ENCODE measurements at regions not wholly inside any gene's neighbourhood (a gene's known extent, or its start where the extent isn't known, plus 50 kb on each side); places are given as distances from the start of the nearest gene placed in this dataset.

DNA sequence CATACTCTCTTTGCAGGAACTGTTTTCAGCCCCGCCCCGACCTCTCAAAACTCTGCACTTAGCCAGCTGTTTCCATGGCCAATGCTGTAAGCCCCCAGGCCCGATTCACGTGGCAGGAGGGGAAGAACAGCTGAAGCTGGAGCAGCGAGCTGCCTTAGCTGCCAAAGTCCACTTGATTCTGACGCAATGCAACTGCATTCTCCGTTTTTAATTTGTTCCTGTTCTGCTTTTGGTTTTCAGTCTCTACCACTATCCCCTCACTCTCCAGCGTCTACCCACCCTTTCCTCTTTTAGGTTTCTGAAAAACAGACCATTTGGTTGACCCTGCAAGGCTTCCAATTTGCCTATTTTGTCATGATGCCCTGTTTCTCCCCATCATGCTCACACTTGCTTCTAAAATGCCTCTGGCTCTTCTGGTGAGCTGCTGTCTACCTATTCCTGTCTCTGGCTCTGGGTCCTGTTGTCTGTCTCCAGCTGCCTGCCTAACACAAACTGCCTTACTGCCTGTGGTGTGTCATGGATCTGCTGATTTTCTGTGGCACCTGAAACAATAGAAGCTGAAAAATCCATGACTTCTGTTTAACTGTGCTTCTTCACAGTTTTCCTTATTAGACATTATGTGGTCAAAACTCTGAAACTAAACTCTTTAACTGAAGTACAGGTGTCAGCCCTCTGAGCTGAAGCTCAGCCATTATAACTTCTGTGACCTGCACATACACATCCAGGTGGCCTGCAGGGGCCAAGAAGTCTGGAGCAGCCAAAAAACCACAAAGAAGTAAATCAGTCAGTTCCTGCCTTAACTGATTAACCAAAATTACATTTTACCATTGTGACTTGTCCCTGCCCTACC, 160.5 kb upstream of the AGTR2 start:
- no peak for DNase-seq (ENCODE audit: low read depth)
- in situ Hi-C loops (cut with HindIII; ENCODE audit: low sequenced_read_pairs) = no loop called here
- no peak overlapping the region for H3K4me3 ChIP-seq (ENCODE audit: low read depth, low read length)
- TF ChIP-seq, protein P1, sequence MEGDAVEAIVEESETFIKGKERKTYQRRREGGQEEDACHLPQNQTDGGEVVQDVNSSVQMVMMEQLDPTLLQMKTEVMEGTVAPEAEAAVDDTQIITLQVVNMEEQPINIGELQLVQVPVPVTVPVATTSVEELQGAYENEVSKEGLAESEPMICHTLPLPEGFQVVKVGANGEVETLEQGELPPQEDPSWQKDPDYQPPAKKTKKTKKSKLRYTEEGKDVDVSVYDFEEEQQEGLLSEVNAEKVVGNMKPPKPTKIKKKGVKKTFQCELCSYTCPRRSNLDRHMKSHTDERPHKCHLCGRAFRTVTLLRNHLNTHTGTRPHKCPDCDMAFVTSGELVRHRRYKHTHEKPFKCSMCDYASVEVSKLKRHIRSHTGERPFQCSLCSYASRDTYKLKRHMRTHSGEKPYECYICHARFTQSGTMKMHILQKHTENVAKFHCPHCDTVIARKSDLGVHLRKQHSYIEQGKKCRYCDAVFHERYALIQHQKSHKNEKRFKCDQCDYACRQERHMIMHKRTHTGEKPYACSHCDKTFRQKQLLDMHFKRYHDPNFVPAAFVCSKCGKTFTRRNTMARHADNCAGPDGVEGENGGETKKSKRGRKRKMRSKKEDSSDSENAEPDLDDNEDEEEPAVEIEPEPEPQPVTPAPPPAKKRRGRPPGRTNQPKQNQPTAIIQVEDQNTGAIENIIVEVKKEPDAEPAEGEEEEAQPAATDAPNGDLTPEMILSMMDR (IDR thresholded peaks at IDR 0.05; ENCODE audit: low read depth, low read length, missing control alignments) = no peak

DNA sequence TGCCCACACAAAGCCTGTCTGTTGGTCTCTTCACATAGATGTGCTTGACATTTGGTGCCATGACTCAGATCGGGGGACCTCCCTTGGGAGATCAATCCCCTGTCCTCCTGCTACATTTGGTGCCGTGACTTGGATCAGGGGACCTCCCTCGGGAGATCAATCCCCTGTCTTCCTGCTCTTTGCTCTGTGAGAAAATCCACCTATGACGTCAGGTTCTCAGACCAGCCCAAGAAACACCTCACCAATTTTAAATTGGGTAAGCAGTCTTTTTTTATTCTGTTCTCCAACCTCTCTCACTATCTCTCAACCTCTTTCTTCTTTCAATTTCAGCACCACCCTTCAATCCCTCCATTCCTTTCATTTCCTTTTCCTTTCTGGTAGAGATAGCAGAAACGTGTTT, 159.6 kb upstream of the AGTR2 start:
- DNase-seq (ENCODE audit: low read depth) = no peak
- no peak overlapping the region for H3K4me3 ChIP-seq (ENCODE audit: low read depth, low read length)
- in situ Hi-C loops (cut with HindIII; ENCODE audit: low sequenced_read_pairs) = no loop called here
- TF ChIP-seq, protein P1 (IDR thresholded peaks at IDR 0.05; ENCODE audit: low read depth, low read length, missing control alignments) = no peak

DNA sequence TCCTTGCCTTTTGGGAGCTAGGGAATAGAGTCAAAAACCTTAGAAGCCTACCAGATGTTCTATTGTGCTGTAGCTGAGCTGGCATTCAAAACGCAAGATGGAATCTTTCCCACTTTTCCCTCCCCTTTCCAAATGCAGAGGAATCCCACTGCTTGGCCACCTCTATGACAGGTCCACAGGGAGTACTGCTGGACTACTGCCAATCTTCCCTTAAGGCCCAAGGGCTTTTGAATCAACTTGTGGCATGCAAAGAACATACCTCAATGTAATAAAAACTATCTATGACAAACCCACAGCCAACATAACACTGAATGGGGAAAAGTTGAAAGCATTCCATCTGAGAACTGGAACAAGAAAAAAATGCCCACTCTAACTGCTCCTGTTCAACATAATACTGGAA, 139.2 kb upstream of the AGTR2 start:
- H3K4me3 ChIP-seq (ENCODE audit: low read depth, low read length) = no peak overlapping the region
- TF ChIP-seq, protein P1 (IDR thresholded peaks at IDR 0.05; ENCODE audit: low read depth, low read length, missing control alignments) = no peak
- in situ Hi-C loops (cut with HindIII; ENCODE audit: low sequenced_read_pairs) = no loop called here
- DNase-seq (ENCODE audit: low read depth) = no peak
